NCI-H82 treated with DMSO at 0.1 percent for 48 hours (cell line): ENCODE measurements at regions not wholly inside any gene's neighbourhood (a gene's known extent, or its start where the extent isn't known, plus 50 kb on each side); places are given as distances from the start of the nearest gene placed in this dataset.
"Not testable (repeated sequence)": the region's sequence is repeated elsewhere in the genome, so short reads cannot be mapped to it uniquely, and the experiment has no call there.

Source experiments
- DNase-seq: peaks from one replicate; lab custom pipeline; 2025; ENCODE audit not compliant: unreplicated experiment; lab: John Stamatoyannopoulos, UW

GRCh38 chr1:30464187-30464617 is 259.2 kb downstream of the MATN1 start:
- DNase-seq: no peak

GRCh38 chr1:30462826-30463425 is 260.5 kb downstream of the MATN1 start:
- no peak for DNase-seq

- DNase-seq: no peak
These were observed 261.2 kb downstream of the MATN1 start for GRCh38 chr1:30462166-30462565.

GRCh38 chr1:30461640-30462039 is 261.7 kb downstream of the MATN1 start:
- DNase-seq: no peak

- DNase-seq: no peak
These were observed 262.7 kb downstream of the MATN1 start for GRCh38 chr1:30460661-30461060.

GRCh38 chr1:30458730-30459485 is 264.5 kb downstream of the MATN1 start:
- DNase-seq: not testable (repeated sequence)

GRCh38 chr1:30452925-30453324 is 270.5 kb downstream of the MATN1 start:
- no peak for DNase-seq

- no peak for DNase-seq
These were observed 271.2 kb downstream of the MATN1 start for GRCh38 chr1:30452170-30452569.

GRCh38 chr1:30451532-30452125 is 271.8 kb downstream of the MATN1 start:
- DNase-seq: no peak

GRCh38 chr1:30450818-30451233 is 272.6 kb downstream of the MATN1 start:
- no peak for DNase-seq

GRCh38 chr1:30450148-30450817 is 273.1 kb downstream of the MATN1 start:
- no peak for DNase-seq

- DNase-seq: no peak
These were observed 273.8 kb downstream of the MATN1 start for GRCh38 chr1:30449428-30450147.

GRCh38 chr1:30449003-30449402 is 274.4 kb downstream of the MATN1 start:
- DNase-seq: no peak

- DNase-seq: no peak
These were observed 275.7 kb downstream of the MATN1 start for GRCh38 chr1:30447701-30448100.

- no peak for DNase-seq
These were observed 276.3 kb downstream of the MATN1 start for GRCh38 chr1:30447080-30447479.

- DNase-seq: no peak
These were observed 276.9 kb downstream of the MATN1 start for GRCh38 chr1:30446508-30446907.

- no peak for DNase-seq
These were observed 277.3 kb downstream of the MATN1 start for GRCh38 chr1:30446095-30446494.

GRCh38 chr1:30445449-30445848 is 277.9 kb downstream of the MATN1 start:
- DNase-seq: no peak

- DNase-seq: no peak
These were observed 278.5 kb downstream of the MATN1 start for GRCh38 chr1:30444850-30445249.

- DNase-seq: no peak
These were observed 279.0 kb downstream of the MATN1 start for GRCh38 chr1:30444401-30444800.

GRCh38 chr1:30438274-30438673 is 285.1 kb downstream of the MATN1 start:
- not testable (repeated sequence) for DNase-seq
